Activated CD4-positive, alpha-beta memory T cell treated with anti-CD3 and anti-CD28 coated beads for 36 hours (primary cell): ENCODE measurements at regions not wholly inside any gene's neighbourhood (a gene's known extent, or its start where the extent isn't known, plus 50 kb on each side); places are given as distances from the start of the nearest gene placed in this dataset.
"Not testable (repeated sequence)": the region's sequence is repeated elsewhere in the genome, so short reads cannot be mapped to it uniquely, and the experiment has no call there.

Experiments used
- CTCF ChIA-PET: fragments of 350-600 bp; sonication (Branson Sonifier 250); formaldehyde crosslinking; loops from one replicate; lab custom pipeline; 2021; ENCODE audit warnings: antibody characterized with exemption, inconsistent platforms; lab: Charles Lee
- POLR2A ChIA-PET: fragments of 350-600 bp; sonication (Branson Sonifier 250); formaldehyde crosslinking; loops from one replicate; lab custom pipeline; 2021; ENCODE audit warnings: antibody characterized with exemption; lab: Charles Lee
- DNase-seq: peaks from one replicate; pipeline ENCODE4 v3.0.0-alpha.2; 2020
- H3K27ac Mint-ChIP-seq: one replicate; pipeline ENCODE4 v1.8.0; 2021; ENCODE audit warnings: mixed read lengths
- H3K27me3 Mint-ChIP-seq: one replicate; pipeline ENCODE4 v1.8.0; 2021; ENCODE audit warnings: mixed read lengths
- H3K36me3 Mint-ChIP-seq: one replicate; pipeline ENCODE4 v1.8.0; 2021; ENCODE audit warnings: mixed read lengths
- H3K4me1 Mint-ChIP-seq: one replicate; pipeline ENCODE4 v1.8.0; 2021; ENCODE audit warnings: low read depth, mixed read lengths
- H3K4me3 Mint-ChIP-seq: one replicate; pipeline ENCODE4 v1.8.0; 2021; ENCODE audit warnings: mild to moderate bottlenecking, mixed read lengths
- H3K9me3 Mint-ChIP-seq: one replicate; pipeline ENCODE4 v1.8.0; 2021; ENCODE audit warnings: mixed read lengths
- intact Hi-C: fragments of 100-400 bp; cut with micrococcal nuclease; formaldehyde crosslinking; loops from one replicate; pipeline ENCODE4 v1.15.1; 2023

- Mint-ChIP-seq H3K4me3 (no peak overlapping the region), H3K36me3 (no peaks in the 10 kb centered on the region), H3K27ac (no peak overlapping the region), H3K27me3 (peaks cover 6% of the 10 kb centered on the region), H3K4me1 (no peaks in the 10 kb centered on the region), H3K9me3 (no peaks in the 10 kb centered on the region)
- DNase-seq: no peak
- CTCF ChIA-PET: interaction anchor here (0.8 to 1.2 kb wide), 3 partner anchors 55 to 366 kb away, joined by 3 read pairs; partner anchors contain the start of gene ATMIN
- intact Hi-C loops: no loop called here
- POLR2A ChIA-PET: no interaction called here
These were observed 89.7 kb upstream of the CDYL2 start for GRCh38 chr16:80894091-80894490.

GRCh38 chr16:80893686-80894085 lies 89.3 kb upstream of the CDYL2 start:
- POLR2A ChIA-PET: no interaction called here
- Mint-ChIP-seq H3K27ac (no peak overlapping the region), H3K27me3 (peaks cover 6% of the 10 kb centered on the region), H3K4me1 (no peaks in the 10 kb centered on the region), H3K36me3 (no peaks in the 10 kb centered on the region), H3K4me3 (no peak overlapping the region), H3K9me3 (no peaks in the 10 kb centered on the region)
- intact Hi-C loops: no loop called here
- CTCF ChIA-PET: interaction anchor here (1.2 kb wide), 1 partner anchor 366 kb away, joined by 3 read pairs; no protein-coding TSS in a partner anchor
- no peak for DNase-seq

- H3K27me3 Mint-ChIP-seq, intact Hi-C loops, CTCF ChIA-PET, H3K36me3 Mint-ChIP-seq, H3K4me3 Mint-ChIP-seq, H3K9me3 Mint-ChIP-seq, H3K27ac Mint-ChIP-seq, DNase-seq, POLR2A ChIA-PET, H3K4me1 Mint-ChIP-seq: not testable (repeated sequence)
These were observed 88.0 kb upstream of the CDYL2 start for GRCh38 chr16:80892395-80892794.

- peaks cover 8% of the 10 kb centered on the region for H3K27me3 Mint-ChIP-seq
- intact Hi-C loops: no loop called here
- no peaks in the 10 kb centered on the region for H3K4me1 Mint-ChIP-seq
- no peak for DNase-seq
- CTCF ChIA-PET: interaction anchor here (1.6 kb wide), 1 partner anchor 363 kb away, joined by 5 read pairs; no protein-coding TSS in a partner anchor
- H3K36me3 Mint-ChIP-seq: no peaks in the 10 kb centered on the region
- no peaks in the 10 kb centered on the region for H3K9me3 Mint-ChIP-seq
- no peak overlapping the region for H3K4me3 Mint-ChIP-seq
- POLR2A ChIA-PET: no interaction called here
- no peak overlapping the region for H3K27ac Mint-ChIP-seq
These were observed 85.5 kb upstream of the CDYL2 start for GRCh38 chr16:80889779-80890359.

GRCh38 chr16:80887062-80887461 lies 82.7 kb upstream of the CDYL2 start:
- Mint-ChIP-seq H3K4me3 (no peak overlapping the region), H3K36me3 (no peaks in the 10 kb centered on the region), H3K27ac (no peak overlapping the region), H3K9me3 (no peaks in the 10 kb centered on the region), H3K27me3 (peaks cover 16% of the 10 kb centered on the region), H3K4me1 (no peaks in the 10 kb centered on the region)
- ChIA-PET CTCF (no interaction called here), POLR2A (interaction anchor here (0.7 kb wide), 1 partner anchor 50 kb away, joined by 3 read pairs; no protein-coding TSS in a partner anchor)
- intact Hi-C loops: no loop called here
- DNase-seq: no peak

GRCh38 chr16:80883816-80884215 lies 79.4 kb upstream of the CDYL2 start:
- Mint-ChIP-seq H3K4me3 (no peak overlapping the region), H3K27me3 (peaks cover 21% of the 10 kb centered on the region), H3K9me3 (no peaks in the 10 kb centered on the region), H3K27ac (no peak overlapping the region), H3K36me3 (no peaks in the 10 kb centered on the region), H3K4me1 (no peaks in the 10 kb centered on the region)
- POLR2A ChIA-PET: no interaction called here
- intact Hi-C loops: no loop called here
- CTCF ChIA-PET: no interaction called here
- DNase-seq: no peak

- ChIA-PET POLR2A (no interaction called here), CTCF (no interaction called here)
- intact Hi-C loops: no loop called here
- no peaks in the 10 kb centered on the region for H3K4me1 Mint-ChIP-seq
- no peaks in the 10 kb centered on the region for H3K9me3 Mint-ChIP-seq
- no peak overlapping the region for H3K4me3 Mint-ChIP-seq
- DNase-seq: no peak
- no peak overlapping the region for H3K27ac Mint-ChIP-seq
- H3K36me3 Mint-ChIP-seq: no peaks in the 10 kb centered on the region
- H3K27me3 Mint-ChIP-seq: peaks cover 21% of the 10 kb centered on the region
These were observed 78.8 kb upstream of the CDYL2 start for GRCh38 chr16:80883159-80883642.

- ChIA-PET CTCF (no interaction called here), POLR2A (no interaction called here)
- H3K27ac Mint-ChIP-seq: no peak overlapping the region
- peaks cover 15% of the 10 kb centered on the region for H3K27me3 Mint-ChIP-seq
- intact Hi-C loops: no loop called here
- no peaks in the 10 kb centered on the region for H3K36me3 Mint-ChIP-seq
- no peak overlapping the region for H3K4me3 Mint-ChIP-seq
- no peak for DNase-seq
- H3K4me1 Mint-ChIP-seq: no peaks in the 10 kb centered on the region
- H3K9me3 Mint-ChIP-seq: no peaks in the 10 kb centered on the region
These were observed 71.2 kb upstream of the CDYL2 start for GRCh38 chr16:80875616-80876015.

GRCh38 chr16:80874925-80875324 lies 70.5 kb upstream of the CDYL2 start:
- intact Hi-C loops: no loop called here
- H3K27ac Mint-ChIP-seq: no peak overlapping the region
- no peaks in the 10 kb centered on the region for H3K4me1 Mint-ChIP-seq
- no peaks in the 10 kb centered on the region for H3K36me3 Mint-ChIP-seq
- peaks cover 13% of the 10 kb centered on the region for H3K27me3 Mint-ChIP-seq
- DNase-seq: no peak
- H3K4me3 Mint-ChIP-seq: no peak overlapping the region
- ChIA-PET POLR2A (no interaction called here), CTCF (no interaction called here)
- H3K9me3 Mint-ChIP-seq: no peaks in the 10 kb centered on the region

GRCh38 chr16:80862160-80862705 lies 57.8 kb upstream of the CDYL2 start:
- Mint-ChIP-seq H3K4me3 (no peak overlapping the region), H3K27me3 (peaks cover 22% of the 10 kb centered on the region), H3K9me3 (peaks cover 16% of the 10 kb centered on the region), H3K27ac (no peak overlapping the region), H3K4me1 (no peaks in the 10 kb centered on the region), H3K36me3 (no peaks in the 10 kb centered on the region)
- POLR2A ChIA-PET: no interaction called here
- no peak for DNase-seq
- intact Hi-C loops: no loop called here
- CTCF ChIA-PET: interaction anchor here (1.0 kb wide), 1 partner anchor 335 kb away, joined by 3 read pairs; no protein-coding TSS in a partner anchor
